GM21723 (cell line): ENCODE measurements at regions not wholly inside any gene's neighbourhood (a gene's known extent, or its start where the extent isn't known, plus 50 kb on each side); places are given as distances from the start of the nearest gene placed in this dataset.

ENCODE experiments used
- ATAC-seq: cut with Tn5 transposase; IDR thresholded peaks from one replicate; pipeline ENCODE4 v1.9.1; 2021; ENCODE audit warnings: mild to moderate bottlenecking, moderate library complexity; ENCODE audit not compliant: unreplicated experiment

GRCh38 chr7:41193738-41194282 is 509.1 kb downstream of the INHBA start:
- no peak for ATAC-seq

DNA sequence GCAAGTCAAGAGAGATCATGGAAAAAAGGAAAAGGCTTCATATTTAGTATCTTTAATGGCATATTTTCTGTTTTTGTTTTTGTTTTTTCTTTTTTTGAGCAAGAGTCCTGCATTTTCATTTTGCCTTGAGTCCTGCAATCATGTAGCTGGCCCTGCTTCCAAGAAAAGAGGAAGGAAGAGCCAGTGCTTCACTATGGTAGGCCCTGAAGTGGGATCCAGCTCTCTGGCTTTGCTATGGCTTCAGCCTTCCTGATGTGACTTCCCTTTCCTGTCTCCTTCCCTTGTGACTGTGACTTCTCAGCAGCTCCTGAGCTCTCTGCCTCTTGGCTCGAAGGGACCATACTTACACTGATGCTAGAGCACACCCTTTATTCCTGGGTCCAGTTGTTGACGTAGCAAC is 512.3 kb downstream of the INHBA start:
- ATAC-seq = no peak

GRCh38 chr7:41189866-41190265 is 513.0 kb downstream of the INHBA start:
- ATAC-seq = no peak

DNA sequence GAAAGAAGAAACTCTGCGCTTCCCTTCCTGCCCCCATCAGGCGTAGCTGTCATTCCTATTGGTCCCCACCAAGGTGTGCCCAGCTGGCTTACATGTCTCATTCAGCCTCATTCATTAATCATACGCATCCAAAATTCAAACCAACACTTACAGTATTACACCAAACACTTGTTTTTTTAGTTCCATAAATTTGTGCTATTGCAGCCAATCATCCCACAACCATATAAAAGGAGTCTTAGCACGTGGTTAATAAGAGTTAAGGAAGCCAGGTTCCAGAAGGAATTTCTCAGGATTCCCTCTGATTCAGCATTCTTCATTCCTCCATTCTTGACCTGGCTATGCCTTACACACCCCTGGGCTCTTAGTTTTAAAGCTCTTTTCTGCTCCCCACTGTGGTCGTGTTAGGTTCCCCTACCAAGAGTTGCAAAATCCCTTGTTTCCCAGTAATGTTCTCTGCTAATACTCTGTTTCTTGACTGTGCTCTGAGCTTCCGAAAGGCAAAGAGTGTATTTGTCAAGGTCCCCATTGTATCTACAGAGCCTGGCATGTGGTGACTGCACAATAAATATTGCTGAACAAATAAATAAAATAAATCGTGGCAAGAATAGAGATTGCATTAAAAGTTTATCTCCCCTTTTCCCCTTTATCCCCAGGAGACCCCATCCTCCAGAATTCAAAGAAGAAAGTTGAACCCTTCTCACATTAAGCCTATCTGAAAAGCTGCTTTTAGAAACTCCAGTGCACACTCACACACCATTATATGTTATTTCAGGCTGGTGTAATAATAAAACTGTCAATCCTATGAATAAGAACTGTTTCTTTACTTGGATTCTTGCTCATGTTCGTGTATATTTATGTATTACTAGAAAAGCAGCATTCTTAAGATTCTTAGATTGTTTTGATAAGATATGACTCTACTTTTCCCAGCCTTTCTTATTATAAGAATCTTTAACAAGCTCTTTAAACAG is 514.4 kb downstream of the INHBA start:
- no peak for ATAC-seq

GRCh38 chr7:41187322-41187721 is 515.6 kb downstream of the INHBA start:
- ATAC-seq = no peak

- ATAC-seq = no peak
These were observed 517.0 kb downstream of the INHBA start for GRCh38 chr7:41185851-41186250.

DNA sequence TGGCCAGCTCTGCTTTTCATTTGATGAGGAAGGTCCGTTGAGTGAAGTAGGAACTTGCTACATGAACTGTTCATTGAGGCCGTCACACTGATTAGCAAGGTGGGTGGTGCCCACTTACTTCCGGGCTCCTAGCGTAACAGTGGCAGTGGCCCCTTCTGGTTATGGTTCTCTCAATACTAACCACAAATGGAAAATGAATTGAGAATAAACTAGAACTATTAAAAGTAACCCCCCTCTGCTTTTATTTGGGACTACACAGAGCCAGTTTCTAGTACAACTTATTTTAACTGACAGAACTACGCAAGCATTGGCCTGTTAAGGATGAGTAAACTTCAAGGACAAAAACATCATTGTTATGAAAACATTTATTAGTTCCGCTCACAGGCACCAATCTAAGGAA is 519.1 kb downstream of the INHBA start:
- no peak for ATAC-seq

- ATAC-seq = no peak
These were observed 520.1 kb downstream of the INHBA start for GRCh38 chr7:41182782-41183181.

GRCh38 chr7:41175435-41175834 is 527.5 kb downstream of the INHBA start:
- no peak for ATAC-seq

DNA sequence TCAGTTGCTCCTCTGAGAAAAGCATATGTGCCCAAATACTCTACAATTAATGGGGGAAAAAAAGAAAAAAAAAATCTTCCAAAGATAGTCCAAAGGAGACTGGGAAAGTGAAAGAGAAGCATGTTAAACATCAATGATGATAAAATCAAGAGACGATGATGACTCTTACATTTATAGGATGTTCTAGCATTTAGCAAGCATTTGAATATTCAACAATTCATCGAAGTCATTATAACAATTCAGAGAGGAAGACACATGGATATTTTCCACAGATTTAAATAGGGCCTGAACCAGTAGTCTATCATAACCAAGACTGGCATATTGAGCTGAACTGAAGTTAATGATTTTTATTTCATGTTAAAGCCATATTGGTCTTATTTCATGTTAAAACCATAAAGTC is 528.4 kb downstream of the INHBA start:
- ATAC-seq = no peak

DNA sequence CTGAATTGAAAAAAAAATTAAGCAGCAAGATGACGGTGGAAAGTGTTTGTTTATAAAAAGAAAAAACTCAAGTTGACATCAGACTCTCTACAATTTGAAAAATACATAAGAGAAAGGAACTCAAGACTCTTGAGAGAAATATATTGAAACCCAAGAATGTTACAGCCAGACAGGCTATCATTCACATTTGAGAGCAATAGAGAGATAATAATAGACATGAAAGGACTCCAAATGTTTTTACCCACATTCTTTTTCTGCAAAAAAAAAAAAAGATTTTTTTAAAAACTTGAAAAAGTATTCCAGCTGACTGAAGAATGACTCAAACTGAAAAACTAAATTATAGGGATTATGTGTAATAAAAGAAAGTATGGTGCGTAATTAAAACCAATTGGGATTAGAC is 532.4 kb downstream of the INHBA start:
- no peak for ATAC-seq

DNA sequence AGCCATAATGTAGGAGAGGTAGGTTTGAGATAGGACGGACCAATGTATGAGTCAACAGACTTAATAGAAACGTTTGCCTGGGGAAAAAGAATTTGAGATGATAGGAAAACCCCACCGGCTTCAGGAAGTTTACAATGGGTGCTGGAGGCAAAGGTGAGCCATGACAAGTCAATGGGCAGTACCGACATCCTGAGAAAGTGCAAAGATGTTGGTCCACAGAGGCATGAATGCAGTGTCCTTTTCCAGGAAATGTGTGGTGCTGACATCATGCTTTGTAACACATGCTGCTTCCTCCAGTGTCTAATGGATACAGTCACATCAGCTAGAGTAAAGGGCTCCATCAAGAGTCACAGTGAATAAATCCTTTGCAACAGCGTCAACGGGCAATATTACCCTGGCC is 533.6 kb downstream of the INHBA start:
- ATAC-seq = no peak

DNA sequence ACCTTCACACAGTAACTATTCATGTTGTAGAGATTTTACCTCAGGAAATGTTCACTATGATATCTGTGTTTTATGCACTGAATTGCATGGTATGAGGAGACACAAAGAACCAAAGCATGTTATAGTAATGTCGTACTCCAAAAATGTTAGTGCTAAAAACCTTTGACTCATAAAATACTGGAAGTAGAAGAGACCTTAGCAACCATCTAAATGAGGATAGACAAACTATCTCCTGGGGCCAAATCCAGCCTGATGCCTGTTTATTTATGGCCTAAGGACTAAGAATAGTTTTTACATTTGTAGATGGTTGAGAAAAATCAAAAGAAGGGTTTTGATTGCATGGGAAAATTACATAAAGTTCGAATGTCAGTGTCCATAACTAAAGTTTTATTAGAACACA is 535.1 kb downstream of the INHBA start:
- no peak for ATAC-seq

GRCh38 chr7:41164440-41164839 is 538.5 kb downstream of the INHBA start:
- ATAC-seq = no peak

- no peak for ATAC-seq
These were observed 538.9 kb downstream of the INHBA start for GRCh38 chr7:41163991-41164390.

GRCh38 chr7:41162612-41163011 is 540.3 kb downstream of the INHBA start:
- ATAC-seq = no peak

- ATAC-seq = no peak
These were observed 541.8 kb downstream of the INHBA start for GRCh38 chr7:41161041-41161587.

GRCh38 chr7:41156268-41156667 is 546.6 kb downstream of the INHBA start:
- no peak for ATAC-seq

DNA sequence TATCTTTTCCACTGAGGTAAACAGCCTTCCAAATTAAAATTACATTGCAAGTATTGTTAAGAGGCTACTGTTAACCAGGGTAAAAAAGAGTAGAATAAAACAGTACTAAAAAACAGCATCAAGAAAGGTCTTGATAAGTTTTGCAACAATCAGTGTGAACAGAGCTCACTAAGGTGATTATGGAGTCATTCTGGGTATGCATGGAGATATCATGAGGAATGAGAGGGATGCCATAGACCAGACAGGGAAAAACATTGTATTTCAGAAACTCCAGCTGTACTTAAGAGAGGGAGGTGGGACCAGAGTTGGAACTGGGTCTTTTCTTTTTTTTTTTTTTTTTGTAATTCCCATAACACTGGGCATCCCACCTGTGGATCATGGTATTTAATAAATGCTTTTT is 549.6 kb downstream of the INHBA start:
- no peak for ATAC-seq

DNA sequence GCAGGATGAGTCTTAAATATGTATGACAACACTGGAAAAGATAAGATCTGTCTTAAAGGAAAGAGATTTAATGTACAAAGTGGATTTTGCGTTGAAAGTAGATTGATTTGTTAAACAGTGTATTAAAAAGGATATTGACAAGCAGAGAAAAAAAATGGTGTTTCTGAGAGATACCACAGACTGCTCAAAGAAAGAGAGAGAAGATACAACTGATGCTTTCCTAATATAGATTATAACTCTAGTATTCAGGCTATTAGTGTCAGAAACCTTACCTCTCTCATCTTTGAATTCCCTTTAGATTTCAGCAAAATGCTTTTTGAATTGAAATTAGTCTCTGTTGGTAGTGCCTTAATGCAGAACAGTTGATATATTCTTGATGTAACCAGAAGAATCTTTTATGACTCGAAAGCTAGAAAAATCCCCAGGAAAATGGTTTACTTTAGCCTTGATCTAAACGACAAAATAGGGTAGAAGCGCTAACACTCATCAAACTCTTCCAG is 550.7 kb downstream of the INHBA start:
- ATAC-seq = no peak

GRCh38 chr7:41149576-41149975 is 553.3 kb downstream of the INHBA start:
- no peak for ATAC-seq

DNA sequence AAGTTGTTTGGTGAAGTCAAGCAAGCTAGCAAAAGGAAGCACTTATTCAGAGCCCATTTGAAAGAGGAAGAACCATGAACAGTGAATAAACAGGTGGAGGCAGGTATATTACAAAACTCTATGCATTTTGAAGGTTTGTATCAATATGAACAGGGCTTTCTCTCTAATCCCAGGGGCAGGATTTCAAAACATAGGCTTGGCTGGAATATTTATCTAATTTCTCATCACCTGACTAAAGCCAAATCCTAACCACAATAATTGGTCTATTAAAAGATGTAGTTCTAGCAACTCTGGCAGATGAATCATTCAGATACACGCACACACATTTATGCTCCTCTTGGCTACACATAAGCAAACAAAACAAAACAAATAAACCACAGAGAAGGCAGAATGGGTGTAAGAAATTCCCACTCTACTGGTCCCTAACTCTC is 554.4 kb downstream of the INHBA start:
- no peak for ATAC-seq
